SH-SY5Y (cell line): ENCODE measurements at regions not wholly inside any gene's neighbourhood (a gene's known extent, or its start where the extent isn't known, plus 50 kb on each side); places are given as distances from the start of the nearest gene placed in this dataset.

Experiments used
- GATA2 ChIP-seq: IDR thresholded peaks from 2 replicates; pipeline ENCODE4 v1.6.1; 2011; ENCODE audit warnings: mild to moderate bottlenecking, low read depth, low read length
- GATA3 ChIP-seq: IDR thresholded peaks from 2 replicates; pipeline ENCODE4 v1.6.1; 2011; ENCODE audit warnings: low read depth, mild to moderate bottlenecking, low read length, moderate library complexity

GRCh38 chr2:40653829-40654228, 201.9 kb upstream of the SLC8A1 start:
- TF ChIP-seq GATA2 (no peak), GATA3 (no peak)
